ENCODE measurements at regions not wholly inside any gene's neighbourhood (a gene's known extent, or its start where the extent isn't known, plus 50 kb on each side); places are given as distances from the start of the nearest gene placed in this dataset.
"Not testable (repeated sequence)": the region's sequence is repeated elsewhere in the genome, so short reads cannot be mapped to it uniquely, and the experiment has no call there.

- no peak for DNase-seq
Measured at GRCh38 chr6:81561071-81561564, 191.4 kb downstream of the TENT5A start.

DNA sequence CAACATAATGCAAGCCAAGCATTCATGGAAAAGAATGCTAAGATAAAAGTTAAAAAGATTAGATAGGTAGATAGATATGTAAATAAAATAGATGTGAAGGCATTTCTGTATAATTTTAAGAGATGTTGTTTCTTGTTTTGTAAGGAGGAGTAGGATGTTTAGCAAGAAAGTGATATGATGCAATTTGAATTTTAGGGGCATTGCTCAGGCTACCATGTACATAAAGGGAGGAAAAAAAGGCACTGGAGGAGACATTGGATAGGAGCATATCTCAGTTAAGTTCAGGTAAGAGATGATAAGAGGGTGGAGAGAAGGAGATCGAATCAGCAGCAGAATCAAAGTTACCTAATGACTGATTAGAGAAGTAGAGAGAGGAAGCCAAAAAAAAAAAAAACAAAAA is 194.7 kb downstream of the TENT5A start:
- DNase-seq = no peak

GRCh38 chr6:81556551-81556950 is 195.9 kb downstream of the TENT5A start:
- DNase-seq = no peak

GRCh38 chr6:81553216-81553615 is 199.3 kb downstream of the TENT5A start:
- no peak for DNase-seq

- no peak for DNase-seq
Measured at GRCh38 chr6:81552644-81553043, 199.8 kb downstream of the TENT5A start.

DNA sequence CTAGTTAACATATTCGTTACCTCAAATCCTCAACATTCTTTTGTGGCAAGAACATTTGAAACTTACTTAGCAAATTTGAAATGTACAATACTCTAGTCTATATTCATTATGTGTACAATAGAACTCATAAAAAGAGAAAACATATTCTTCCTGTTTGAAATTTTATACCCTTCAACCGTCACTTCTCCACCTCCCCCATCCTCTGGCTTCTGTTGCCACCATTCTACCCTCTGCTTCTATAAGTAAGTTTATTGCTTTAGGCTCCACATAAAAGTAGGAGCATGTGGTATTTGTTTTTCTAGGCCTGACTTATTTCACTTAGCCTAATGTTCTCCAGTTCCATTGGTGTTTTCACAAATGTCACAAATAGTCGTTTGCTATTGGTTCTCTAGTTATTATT is 205.3 kb downstream of the TENT5A start:
- DNase-seq = no peak

DNA sequence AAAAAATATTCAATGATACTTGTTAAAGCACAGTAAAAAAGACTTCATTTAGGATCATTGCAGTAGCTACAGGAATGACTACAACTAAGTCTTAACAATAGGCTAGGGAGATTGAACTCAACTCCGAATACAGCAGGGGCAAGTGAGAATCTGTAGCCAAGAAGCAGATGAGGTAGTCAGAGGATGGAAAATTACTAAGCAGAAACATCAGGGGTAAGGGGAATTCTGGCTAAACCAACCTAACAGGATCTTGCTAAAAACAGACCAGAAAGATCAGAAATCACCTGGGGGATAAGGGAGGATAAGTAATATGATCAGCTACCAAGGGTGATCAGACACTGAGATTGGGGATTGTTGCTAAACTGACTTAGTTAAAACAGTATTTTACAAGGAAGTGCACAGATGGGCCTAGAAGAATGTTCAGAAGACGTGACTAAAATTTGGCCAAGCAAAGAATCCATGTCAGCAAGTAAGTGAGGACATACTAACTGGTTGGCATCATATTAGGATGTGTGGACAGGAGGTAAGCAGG is 217.5 kb downstream of the TENT5A start:
- no peak for DNase-seq

GRCh38 chr6:81531869-81532561 is 220.5 kb downstream of the TENT5A start:
- no peak for DNase-seq

GRCh38 chr6:81517455-81517854 is 235.0 kb downstream of the TENT5A start:
- no peak for DNase-seq

GRCh38 chr6:81515562-81516453 is 236.7 kb downstream of the TENT5A start:
- no peak for DNase-seq

GRCh38 chr6:81514195-81514594 is 238.3 kb downstream of the TENT5A start:
- DNase-seq = not testable (repeated sequence)

- no peak for DNase-seq
Measured at GRCh38 chr6:81511423-81511822, 241.1 kb downstream of the TENT5A start.

DNA sequence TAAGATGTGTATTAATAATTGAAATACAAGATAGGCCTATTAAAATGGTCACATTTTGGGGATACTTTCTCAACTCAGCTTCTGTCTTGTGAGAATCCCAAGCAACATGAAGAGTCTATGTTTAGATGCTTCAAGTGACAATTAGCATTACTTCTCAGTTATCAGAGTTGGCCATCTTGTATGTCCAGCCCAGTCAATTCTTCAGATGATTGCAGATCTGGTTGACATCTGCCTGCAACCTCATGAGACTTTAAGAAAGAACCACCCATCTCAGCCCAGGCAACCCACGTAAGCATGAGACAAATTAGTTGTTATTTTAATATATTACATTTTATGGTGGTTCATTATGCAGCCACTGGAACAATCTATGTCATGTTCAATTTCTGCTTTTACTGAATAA is 256.5 kb downstream of the TENT5A start:
- DNase-seq = no peak

- no peak for DNase-seq
Measured at GRCh38 chr6:81491454-81492101, 260.9 kb downstream of the TENT5A start.

DNA sequence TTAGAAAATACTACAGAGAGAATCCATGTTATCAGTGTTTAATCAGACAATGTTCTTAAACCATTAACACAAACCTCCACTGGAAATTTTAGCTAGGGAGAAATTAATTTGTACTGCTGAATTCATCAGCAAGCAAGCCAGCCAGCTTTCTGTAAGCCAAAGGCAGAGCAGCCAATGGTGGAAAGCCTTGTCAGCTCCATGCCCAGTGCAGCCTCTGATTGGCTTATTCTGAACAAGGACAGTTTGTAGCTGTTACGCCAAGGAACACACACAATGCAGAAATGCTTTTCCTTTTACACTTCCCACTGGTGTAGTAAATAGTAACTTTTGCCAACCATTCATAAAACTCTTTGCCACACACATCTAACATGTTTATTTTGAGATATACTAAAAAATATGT is 265.0 kb downstream of the TENT5A start:
- DNase-seq = no peak

DNA sequence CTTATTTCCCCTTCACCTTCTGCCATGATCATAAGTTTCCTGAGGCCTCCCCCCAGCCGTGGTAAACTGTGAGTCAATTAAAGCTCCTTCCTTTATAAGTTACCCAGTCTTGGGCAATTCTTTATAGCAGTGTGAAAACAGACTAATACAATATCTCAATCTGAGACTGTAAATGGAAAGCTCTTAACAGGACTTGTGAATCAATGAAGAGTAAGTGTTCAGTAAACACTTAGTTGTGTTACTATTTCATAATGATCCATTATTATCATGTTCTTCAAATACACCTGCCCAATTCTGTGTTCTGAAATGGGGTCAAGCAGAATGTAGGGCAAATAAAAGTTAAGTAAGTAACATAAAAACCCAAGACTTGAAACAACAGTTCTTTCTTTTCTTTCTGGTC is 266.2 kb downstream of the TENT5A start:
- no peak for DNase-seq

DNA sequence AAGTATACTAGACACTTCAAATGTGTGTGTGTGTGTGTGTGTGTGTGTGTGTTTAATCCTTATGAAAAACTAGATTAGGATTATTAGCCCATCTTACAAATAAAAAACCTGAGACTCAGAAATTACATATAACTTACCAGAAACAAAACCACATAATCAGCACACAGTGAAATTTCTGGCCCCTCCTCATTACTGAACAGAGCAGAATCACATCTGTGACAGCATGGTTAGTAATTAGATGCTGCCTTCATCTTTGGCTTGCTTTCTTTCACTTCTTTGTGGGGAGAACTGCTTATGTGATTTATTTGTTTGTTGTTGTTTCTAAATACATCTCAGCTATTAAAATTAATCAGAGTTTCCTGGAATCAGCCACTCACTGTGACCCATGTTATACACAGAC is 267.1 kb downstream of the TENT5A start:
- no peak for DNase-seq

- no peak for DNase-seq
Measured at GRCh38 chr6:81484251-81484650, 268.2 kb downstream of the TENT5A start.

DNA sequence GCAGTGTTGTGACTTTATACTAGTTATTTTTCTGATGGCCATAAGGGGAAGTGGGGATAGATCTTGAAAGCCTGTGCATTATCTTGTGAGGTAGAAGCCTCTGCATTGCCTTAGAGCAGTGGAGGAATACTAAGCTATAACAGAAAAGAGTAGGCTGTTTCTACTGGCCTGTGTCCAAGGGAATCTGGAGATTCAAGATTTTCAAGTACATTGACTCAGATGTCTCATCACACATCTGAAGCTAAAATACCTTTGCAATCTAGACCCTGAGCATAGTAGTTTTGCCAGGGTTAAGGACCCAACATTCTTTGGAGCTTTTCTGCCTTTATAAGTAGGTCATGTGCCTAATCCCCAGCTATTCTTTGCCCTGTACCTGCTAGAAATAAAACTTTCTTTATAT is 272.3 kb downstream of the TENT5A start:
- DNase-seq = no peak

- no peak for DNase-seq
Measured at GRCh38 chr6:81476881-81477280, 275.6 kb downstream of the TENT5A start.

DNA sequence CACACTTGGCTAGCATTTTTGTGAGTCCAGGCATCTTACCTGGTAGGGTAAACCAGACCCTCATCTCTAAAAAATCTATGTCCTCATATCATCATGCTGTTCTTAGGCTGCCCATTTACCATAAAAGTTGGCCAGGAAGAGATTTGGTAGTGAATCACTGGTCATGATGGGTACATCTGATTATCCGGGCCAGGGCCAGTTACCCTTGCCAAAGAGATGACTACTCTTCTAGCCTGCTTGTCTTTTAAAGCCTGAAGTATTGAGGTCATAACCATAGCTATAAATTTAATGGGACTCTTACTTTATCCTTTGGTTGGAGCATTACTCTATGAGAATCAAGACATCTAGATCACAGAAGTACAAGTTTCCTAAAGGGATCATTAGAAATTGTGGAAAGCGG is 276.8 kb downstream of the TENT5A start:
- no peak for DNase-seq

- DNase-seq = no peak
Measured at GRCh38 chr6:81465859-81466258, 286.6 kb downstream of the TENT5A start.

- DNase-seq = peak; percentile 7
Measured at GRCh38 chr6:81456416-81456815, 296.1 kb downstream of the TENT5A start.
